Activated CD4-positive, alpha-beta T cell treated with anti-CD3 and anti-CD28 coated beads, Interleukin-2, amount 50 U/mL, for 48 hours (primary cell): ENCODE measurements at regions not wholly inside any gene's neighbourhood (a gene's known extent, or its start where the extent isn't known, plus 50 kb on each side); places are given as distances from the start of the nearest gene placed in this dataset.
"Not testable (repeated sequence)": the region's sequence is repeated elsewhere in the genome, so short reads cannot be mapped to it uniquely, and the experiment has no call there.

Experiments
- DNase-seq, 2 experiments: peaks; one replicate each; pipeline ENCODE4 v3.0.0-alpha.2; 2020

GRCh38 chr1:242610209-242610608 lies 85.7 kb upstream of the PLD5 start:
- DNase-seq, result no peak

DNA sequence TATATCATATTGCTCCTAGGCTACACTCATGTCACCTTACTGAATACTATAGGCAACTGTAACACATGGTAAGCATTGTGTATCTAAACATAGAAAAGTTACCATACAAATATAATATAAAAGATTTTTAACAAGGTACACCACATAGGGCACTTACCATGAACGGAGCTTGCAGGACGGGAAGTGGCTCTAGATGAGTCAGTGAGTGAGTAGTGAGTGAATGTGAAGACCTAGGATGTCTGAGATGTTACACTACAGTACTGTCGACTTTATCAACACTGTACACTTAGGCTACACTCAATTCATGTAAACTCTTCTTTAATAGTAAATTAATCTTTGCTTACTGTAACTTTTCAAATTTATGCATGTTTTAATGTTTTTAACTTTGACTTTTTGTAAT lies 81.0 kb upstream of the PLD5 start:
- no peak for DNase-seq

DNA sequence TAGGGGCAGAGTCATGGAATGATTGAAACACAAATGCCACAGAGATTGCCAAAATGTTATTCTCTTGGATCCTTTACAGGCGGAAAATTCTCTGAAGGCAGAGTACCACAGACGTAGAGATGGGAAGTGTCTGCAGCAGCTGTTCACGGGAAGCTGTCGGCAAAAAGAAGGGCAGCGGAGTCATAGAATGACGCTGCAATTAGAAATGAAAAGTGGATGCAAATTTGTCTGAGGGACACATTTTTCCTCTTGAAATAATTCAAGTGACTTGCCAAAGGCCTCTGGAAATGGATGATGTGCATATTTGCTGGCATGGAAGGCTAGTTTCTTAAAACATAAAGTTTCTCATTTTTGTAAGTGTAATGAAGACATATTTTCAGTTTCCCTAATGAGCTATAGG lies 77.5 kb upstream of the PLD5 start:
- DNase-seq, result no peak

- not testable (repeated sequence) for DNase-seq
Observed at GRCh38 chr1:242593756-242594155, 69.3 kb upstream of the PLD5 start.

DNA sequence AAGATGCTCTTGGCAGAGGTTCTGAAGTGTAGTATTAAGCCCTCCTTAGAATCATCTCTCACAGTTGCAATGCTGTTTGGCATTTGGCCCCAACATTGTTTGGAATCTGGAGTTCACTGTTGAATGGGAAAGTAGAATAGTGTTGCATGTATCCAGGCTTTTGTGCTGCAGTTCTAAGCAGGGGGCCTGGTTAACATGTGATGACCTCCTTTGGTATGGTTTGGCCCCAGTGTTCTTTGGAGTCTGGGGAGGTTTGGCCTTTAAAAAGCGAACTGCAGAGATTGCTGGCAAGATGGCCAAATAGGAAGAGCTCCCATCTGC lies 61.8 kb upstream of the PLD5 start:
- DNase-seq, result no peak

- no peak for DNase-seq
Observed at GRCh38 chr1:242585616-242586359, 61.3 kb upstream of the PLD5 start.

GRCh38 chr1:242582669-242583068 lies 58.2 kb upstream of the PLD5 start:
- DNase-seq, result no peak

GRCh38 chr1:242579528-242580235 lies 55.2 kb upstream of the PLD5 start:
- no peak for DNase-seq
